Spleen (tissue), 7 donors: ENCODE measurements at regions not wholly inside any gene's neighbourhood (a gene's known extent, or its start where the extent isn't known, plus 50 kb on each side); places are given as distances from the start of the nearest gene placed in this dataset.

Source experiments
- POLR2A ChIP-seq, 3 donors: fragments of 450-650 bp; IDR thresholded peaks; one replicate each; pipeline ENCODE4 v1.5.1; 2017; ENCODE audit warnings: antibody characterized with exemption in 3 of 3, mild to moderate bottlenecking in 1 of 3
- TF ChIP-seq, protein P1 (sequence below), 11 experiments: fragments of 200-600 bp in 7 of 11; fragments of 450-650 bp in 4 of 11; sonication (generic) in 4 of 11; IDR thresholded peaks in 8 of 11; conservative IDR thresholded peaks in 3 of 11; 1 replicate in 7 of 11; 2 replicates in 4 of 11; pipeline versions ENCODE4 v1.4.0 to v1.8.0; 2016 to 2021; ENCODE audit warnings: antibody characterized with exemption in 11 of 11, inconsistent platforms in 4 of 11, mild to moderate bottlenecking in 1 of 11
- donor health status: DM: no; HTN: no; CAD: no; lungs with moderate emphysema.
- donor health status: DM: no; HTN: no; CAD: no.
- donor health status: DM: no; HTN: no; CAD: no.

DNA sequence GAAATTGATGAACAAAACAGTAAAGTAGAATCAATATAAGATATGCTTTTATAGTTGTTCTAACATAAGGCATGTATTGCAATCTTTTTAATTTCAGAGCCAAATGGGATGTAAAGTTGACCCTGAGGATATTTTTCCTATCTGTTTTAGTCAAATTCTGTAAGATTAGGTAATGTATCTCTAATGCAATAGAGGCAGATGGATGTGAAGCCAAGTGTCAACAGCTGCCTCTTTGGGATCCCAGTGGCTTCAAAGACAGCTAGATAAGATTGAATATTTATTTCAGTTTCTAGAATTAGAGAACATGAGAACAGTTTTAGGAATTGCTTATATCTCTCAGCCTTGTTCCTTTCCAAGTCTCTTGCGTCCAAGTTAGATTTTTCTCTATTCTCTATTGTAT is 208.3 kb downstream of the DNAJB9 start:
- TF ChIP-seq, protein P1, sequence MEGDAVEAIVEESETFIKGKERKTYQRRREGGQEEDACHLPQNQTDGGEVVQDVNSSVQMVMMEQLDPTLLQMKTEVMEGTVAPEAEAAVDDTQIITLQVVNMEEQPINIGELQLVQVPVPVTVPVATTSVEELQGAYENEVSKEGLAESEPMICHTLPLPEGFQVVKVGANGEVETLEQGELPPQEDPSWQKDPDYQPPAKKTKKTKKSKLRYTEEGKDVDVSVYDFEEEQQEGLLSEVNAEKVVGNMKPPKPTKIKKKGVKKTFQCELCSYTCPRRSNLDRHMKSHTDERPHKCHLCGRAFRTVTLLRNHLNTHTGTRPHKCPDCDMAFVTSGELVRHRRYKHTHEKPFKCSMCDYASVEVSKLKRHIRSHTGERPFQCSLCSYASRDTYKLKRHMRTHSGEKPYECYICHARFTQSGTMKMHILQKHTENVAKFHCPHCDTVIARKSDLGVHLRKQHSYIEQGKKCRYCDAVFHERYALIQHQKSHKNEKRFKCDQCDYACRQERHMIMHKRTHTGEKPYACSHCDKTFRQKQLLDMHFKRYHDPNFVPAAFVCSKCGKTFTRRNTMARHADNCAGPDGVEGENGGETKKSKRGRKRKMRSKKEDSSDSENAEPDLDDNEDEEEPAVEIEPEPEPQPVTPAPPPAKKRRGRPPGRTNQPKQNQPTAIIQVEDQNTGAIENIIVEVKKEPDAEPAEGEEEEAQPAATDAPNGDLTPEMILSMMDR (IDR thresholded peaks at IDR 0.05 in 8 of 11, conservative IDR thresholded peaks at IDR 0.05 in 3 of 11): no peak
- TF ChIP-seq POLR2A (IDR thresholded peaks at IDR 0.05): no peak
